CD4-positive, alpha-beta T cell (primary cell): ENCODE measurements at regions not wholly inside any gene's neighbourhood (a gene's known extent, or its start where the extent isn't known, plus 50 kb on each side); places are given as distances from the start of the nearest gene placed in this dataset.

Experiments
- ATAC-seq: fragments of 200-7000 bp; cut with Tn5 transposase; one replicate; pipeline ENCODE4 v1.10.0; 2022; ENCODE audit warnings: mild to moderate bottlenecking; ENCODE audit not compliant: poor library complexity
- CTCF ChIA-PET: fragments of 350-600 bp; sonication (Branson Sonifier 250); formaldehyde crosslinking; loops from one replicate; lab custom pipeline; 2021; ENCODE audit warnings: antibody characterized with exemption, inconsistent platforms; lab: Charles Lee
- POLR2A ChIA-PET: fragments of 350-600 bp; sonication (Branson Sonifier 250); formaldehyde crosslinking; loops from one replicate; lab custom pipeline; 2021; ENCODE audit warnings: antibody characterized with exemption, inconsistent platforms; lab: Charles Lee
- DNase-seq, 14 experiments: peaks; one replicate each; pipeline ENCODE4 v3.0.0-alpha.2; 2013 to 2020; ENCODE audit warnings: mixed read lengths in 2 of 14
- H3K27ac ChIP-seq, 2 donors: one replicate each; pipeline versions ENCODE4 v1.5.1 to v1.7.0; 2013; ENCODE audit warnings: low read length in 2 of 2, low read depth in 1 of 2, mild to moderate bottlenecking in 1 of 2
- H3K27me3 ChIP-seq, 2 experiments: 1 replicate in 1 of 2; 2 replicates in 1 of 2; pipeline versions ENCODE4 v1.6.1 to v1.7.0; 2013; ENCODE audit warnings: low read length in 2 of 2, control low read depth in 1 of 2, mild to moderate bottlenecking in 1 of 2, moderate library complexity in 1 of 2; ENCODE audit not compliant: insufficient read depth in 2 of 2, control insufficient read depth in 1 of 2
- H3K36me3 ChIP-seq: one replicate; pipeline ENCODE4 v1.6.1; 2013; ENCODE audit warnings: low read length, control low read depth; ENCODE audit not compliant: insufficient read depth
- H3K4me1 ChIP-seq: one replicate; pipeline ENCODE4 v1.6.1; 2013; ENCODE audit warnings: low read length, control low read depth; ENCODE audit not compliant: insufficient read depth
- H3K4me3 ChIP-seq: one replicate; pipeline ENCODE4 v1.5.1; 2013; ENCODE audit warnings: mild to moderate bottlenecking, low read length, moderate library complexity
- H3K9me3 ChIP-seq, 2 experiments: 1 replicate in 1 of 2; 2 replicates in 1 of 2; pipeline versions ENCODE4 v1.6.1 to v1.7.0; 2013; ENCODE audit warnings: low read length in 2 of 2, mild to moderate bottlenecking in 2 of 2, control low read depth in 1 of 2, moderate library complexity in 1 of 2; ENCODE audit not compliant: control insufficient read depth in 1 of 2, insufficient read depth in 1 of 2
- H3K27ac Mint-ChIP-seq: one replicate; pipeline ENCODE4 v1.8.0; 2020; ENCODE audit warnings: mixed read lengths
- H3K27me3 Mint-ChIP-seq: one replicate; pipeline ENCODE4 v1.8.0; 2021; ENCODE audit warnings: mixed read lengths
- H3K36me3 Mint-ChIP-seq: one replicate; pipeline ENCODE4 v1.8.0; 2021; ENCODE audit warnings: low read depth, mixed read lengths
- H3K4me1 Mint-ChIP-seq: one replicate; pipeline ENCODE4 v1.8.0; 2021; ENCODE audit warnings: low read depth, mixed read lengths
- H3K4me3 Mint-ChIP-seq: one replicate; pipeline ENCODE4 v1.8.0; 2020; ENCODE audit warnings: mild to moderate bottlenecking, mixed read lengths
- H3K9me3 Mint-ChIP-seq: one replicate; pipeline ENCODE4 v1.8.0; 2020; ENCODE audit warnings: mixed read lengths
- intact Hi-C, 2 experiments: fragments of 100-400 bp; cut with DNase I in 1 of 2; cut with micrococcal nuclease in 1 of 2; formaldehyde crosslinking; loops; one replicate each; pipeline versions ENCODE4 v1.15.1 to v1.9.0; 2023 to 2025; cut with DNase I, micrococcal nuclease
- TF ChIP-seq, protein P1 (sequence below): fragments of 200-600 bp; IDR thresholded peaks from one replicate; pipeline ENCODE4 v1.8.0; 2022; ENCODE audit warnings: antibody characterized with exemption, mild to moderate bottlenecking

DNA sequence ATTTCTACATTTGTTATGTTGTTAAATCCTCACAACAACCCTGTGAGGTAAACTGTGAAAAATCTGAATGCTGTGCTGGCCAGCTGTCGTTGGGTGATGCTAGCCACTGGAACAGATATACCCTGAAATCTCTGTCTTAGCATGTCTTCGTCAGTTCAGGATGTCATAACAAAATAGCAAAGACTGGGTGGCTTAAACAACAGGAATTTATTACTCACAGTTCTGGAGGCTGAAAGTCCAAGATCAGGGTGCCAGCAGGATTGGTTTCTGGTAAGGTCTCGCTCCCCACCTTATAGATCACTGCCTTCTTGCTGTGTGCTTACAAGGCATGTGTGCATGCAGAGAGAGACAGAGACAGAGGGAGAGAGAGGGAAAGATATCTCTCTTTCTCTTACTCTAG is 211.7 kb downstream of the C11orf91 start:
- H3K9me3 Mint-ChIP-seq: no peaks in the 10 kb centered on the region
- Histone ChIP-seq H3K4me3 (no peak overlapping the region), H3K4me1 (no peaks in the 10 kb centered on the region), H3K9me3 (no peaks in the 10 kb centered on the region), H3K27ac (no peak overlapping the region), H3K36me3 (no peaks in the 10 kb centered on the region), H3K27me3 (peaks cover 4% of the 10 kb centered on the region in 2 experiments)
- CTCF ChIA-PET: no interaction called here
- H3K4me3 Mint-ChIP-seq: no peak overlapping the region
- no peaks in the 10 kb centered on the region for H3K36me3 Mint-ChIP-seq
- TF ChIP-seq, protein P1, sequence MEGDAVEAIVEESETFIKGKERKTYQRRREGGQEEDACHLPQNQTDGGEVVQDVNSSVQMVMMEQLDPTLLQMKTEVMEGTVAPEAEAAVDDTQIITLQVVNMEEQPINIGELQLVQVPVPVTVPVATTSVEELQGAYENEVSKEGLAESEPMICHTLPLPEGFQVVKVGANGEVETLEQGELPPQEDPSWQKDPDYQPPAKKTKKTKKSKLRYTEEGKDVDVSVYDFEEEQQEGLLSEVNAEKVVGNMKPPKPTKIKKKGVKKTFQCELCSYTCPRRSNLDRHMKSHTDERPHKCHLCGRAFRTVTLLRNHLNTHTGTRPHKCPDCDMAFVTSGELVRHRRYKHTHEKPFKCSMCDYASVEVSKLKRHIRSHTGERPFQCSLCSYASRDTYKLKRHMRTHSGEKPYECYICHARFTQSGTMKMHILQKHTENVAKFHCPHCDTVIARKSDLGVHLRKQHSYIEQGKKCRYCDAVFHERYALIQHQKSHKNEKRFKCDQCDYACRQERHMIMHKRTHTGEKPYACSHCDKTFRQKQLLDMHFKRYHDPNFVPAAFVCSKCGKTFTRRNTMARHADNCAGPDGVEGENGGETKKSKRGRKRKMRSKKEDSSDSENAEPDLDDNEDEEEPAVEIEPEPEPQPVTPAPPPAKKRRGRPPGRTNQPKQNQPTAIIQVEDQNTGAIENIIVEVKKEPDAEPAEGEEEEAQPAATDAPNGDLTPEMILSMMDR: no peak
- POLR2A ChIA-PET: no interaction called here
- H3K4me1 Mint-ChIP-seq: no peaks in the 10 kb centered on the region
- no peak for ATAC-seq
- intact Hi-C loops: no loop called here
- H3K27me3 Mint-ChIP-seq: peaks cover 51% of the 10 kb centered on the region
- no peak overlapping the region for H3K27ac Mint-ChIP-seq
- DNase-seq: no peak

DNA sequence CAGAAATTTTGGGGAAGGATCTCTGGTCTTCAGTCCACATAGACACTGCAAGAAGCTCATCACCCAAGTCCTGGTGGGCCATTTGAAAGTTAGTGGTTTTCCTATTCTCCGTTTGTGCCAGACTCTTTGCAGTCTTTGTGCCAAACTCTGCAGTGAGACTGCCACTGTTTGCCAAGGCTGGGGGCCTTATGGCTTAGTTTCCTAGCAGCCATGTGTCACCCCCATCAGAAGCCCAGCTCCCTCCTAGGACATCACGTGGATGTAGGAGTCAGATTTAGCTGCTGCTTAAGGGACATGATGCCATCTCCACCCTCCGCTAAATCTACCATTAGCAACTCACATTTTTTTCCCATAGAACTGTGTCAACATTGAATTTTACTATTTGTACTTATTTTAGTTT is 220.0 kb downstream of the C11orf91 start:
- CTCF ChIA-PET: no interaction called here
- no peak overlapping the region for H3K4me3 Mint-ChIP-seq

DNA sequence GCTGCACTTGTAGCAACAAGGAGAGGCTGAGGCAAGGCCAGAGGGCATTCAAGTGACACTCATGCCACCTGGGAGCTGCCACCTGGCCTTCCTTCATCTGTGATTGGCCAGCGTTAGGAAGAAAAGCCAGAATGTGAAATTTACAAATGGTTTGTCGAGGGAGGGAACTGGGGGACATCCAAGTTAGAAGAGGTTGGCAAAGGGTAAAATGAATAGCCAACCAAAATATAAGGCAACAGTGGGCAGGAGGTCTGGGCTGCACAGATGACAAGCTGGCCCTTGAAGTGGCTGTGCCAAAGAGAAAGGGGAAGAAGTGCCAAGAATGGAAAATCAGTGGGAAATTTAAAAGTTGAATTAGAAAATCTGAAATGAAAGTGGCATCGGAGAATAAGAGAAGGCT is 221.4 kb downstream of the C11orf91 start:
- H3K27me3 Mint-ChIP-seq: peaks cover 15% of the 10 kb centered on the region
- H3K9me3 Mint-ChIP-seq: no peaks in the 10 kb centered on the region
- CTCF ChIA-PET: interaction anchor here (0.8 kb wide), 1 partner anchor 11 kb away, joined by 3 read pairs; no protein-coding TSS in a partner anchor
- H3K4me1 ChIP-seq: no peaks in the 10 kb centered on the region
- POLR2A ChIA-PET: no interaction called here
- H3K36me3 Mint-ChIP-seq: no peaks in the 10 kb centered on the region
- no peak overlapping the region for H3K4me3 ChIP-seq
- intact Hi-C loops: no loop called here
- H3K27me3 ChIP-seq: peaks cover 0 to 2% of the 10 kb centered on the region in 2 experiments
- no peaks in the 10 kb centered on the region for H3K36me3 ChIP-seq
- no peaks in the 10 kb centered on the region for H3K4me1 Mint-ChIP-seq
- H3K4me3 Mint-ChIP-seq: no peak overlapping the region
- no peak overlapping the region for H3K27ac Mint-ChIP-seq
- DNase-seq (no peak), ATAC-seq (no peak)
- TF ChIP-seq, protein P1: no peak
- no peak overlapping the region for H3K27ac ChIP-seq
- H3K9me3 ChIP-seq: no peaks in the 10 kb centered on the region

More for the DNA sequence above, 220.0 kb downstream of the C11orf91 start:
- POLR2A ChIA-PET: no interaction called here
- no peak overlapping the region for H3K27ac Mint-ChIP-seq
- Histone ChIP-seq H3K4me1 (no peaks in the 10 kb centered on the region), H3K36me3 (no peaks in the 10 kb centered on the region), H3K9me3 (no peaks in the 10 kb centered on the region), H3K27ac (no peak overlapping the region), H3K4me3 (no peak overlapping the region), H3K27me3 (peaks cover 0 to 1% of the 10 kb centered on the region in 2 experiments)
- no peak for DNase-seq
- no peaks in the 10 kb centered on the region for H3K9me3 Mint-ChIP-seq
- intact Hi-C loops: no loop called here
- H3K36me3 Mint-ChIP-seq: no peaks in the 10 kb centered on the region
- H3K27me3 Mint-ChIP-seq: peaks cover 11% of the 10 kb centered on the region
- TF ChIP-seq, protein P1: no peak
- H3K4me1 Mint-ChIP-seq: no peaks in the 10 kb centered on the region
- no peak for ATAC-seq
